ENCODE measurements at regions not wholly inside any gene's neighbourhood (a gene's known extent, or its start where the extent isn't known, plus 50 kb on each side); places are given as distances from the start of the nearest gene placed in this dataset.
A peak's percentile ranks its signal among the peaks of the same experiment; 100 is the strongest.

GRCh38 chr1:30229557-30229956, 493.8 kb downstream of the MATN1 start (continued):
- TF ChIP-seq ZBTB20 (CRISPR knock-in tag; IDR thresholded peaks at IDR 0.05; ENCODE audit: borderline replicate concordance, low read depth): no peak
- no peak for TF ChIP-seq ZNF652 (CRISPR knock-in tag; IDR thresholded peaks at IDR 0.05; ENCODE audit: borderline replicate concordance, low read depth)
- TF ChIP-seq RBFOX2 (IDR thresholded peaks at IDR 0.05; ENCODE audit: low read depth, low read length): no peak
- TF ChIP-seq CREB1 (IDR thresholded peaks at IDR 0.05): no peak
- no peak for TF ChIP-seq CREB1 (CRISPR knock-in tag; IDR thresholded peaks at IDR 0.05)
- no peak for TF ChIP-seq ZHX1 (CRISPR knock-in tag; IDR thresholded peaks at IDR 0.05; ENCODE audit: low read depth)
- TF ChIP-seq SSRP1 (CRISPR knock-in tag; IDR thresholded peaks at IDR 0.05): no peak
- no peak for TF ChIP-seq TMF1 (CRISPR knock-in tag; IDR thresholded peaks at IDR 0.05; ENCODE audit: low read depth)
- no peak for TF ChIP-seq HNRNPH1 (optimal IDR thresholded peaks at IDR 0.05; ENCODE audit: low read depth, low read length)
- no peak for TF ChIP-seq ZFP82 (CRISPR knock-in tag; IDR thresholded peaks at IDR 0.05; ENCODE audit: borderline replicate concordance)
- TF ChIP-seq ZNF264 (CRISPR knock-in tag; IDR thresholded peaks at IDR 0.05): peak; percentile 71; the same call in 1 of the 2 replicates
- no peak for TF ChIP-seq STAT6 (CRISPR knock-in tag; IDR thresholded peaks at IDR 0.05; ENCODE audit: borderline replicate concordance)
- no peak for TF ChIP-seq STAT5B (CRISPR knock-in tag; IDR thresholded peaks at IDR 0.05)
- TF ChIP-seq ZNF136 (CRISPR knock-in tag; IDR thresholded peaks at IDR 0.05; ENCODE audit: low read depth): no peak
- TF ChIP-seq SMARCC2 (IDR thresholded peaks at IDR 0.05): no peak
- TF ChIP-seq SMC3 (IDR thresholded peaks at IDR 0.05; ENCODE audit: low read length): peak; percentile 12; the same call in 1 of the 2 replicates
- no peak for TF ChIP-seq CCDC6 (CRISPR knock-in tag; IDR thresholded peaks at IDR 0.05)
- TF ChIP-seq ZNF317 (CRISPR knock-in tag; IDR thresholded peaks at IDR 0.05): peak; percentile 85
- no peak for TF ChIP-seq ZEB1 (IDR thresholded peaks at IDR 0.05; ENCODE audit: insufficient replicate concordance, low read depth)
- TF ChIP-seq ZNF430 (CRISPR knock-in tag; IDR thresholded peaks at IDR 0.05): no peak
- TF ChIP-seq GMEB2 (CRISPR knock-in tag; IDR thresholded peaks at IDR 0.05; ENCODE audit: low read depth): no peak
- TF ChIP-seq POLR2AphosphoS5 (IDR thresholded peaks at IDR 0.05; ENCODE audit: low read depth, low read length): no peak
- TF ChIP-seq KLF16 (CRISPR knock-in tag; IDR thresholded peaks at IDR 0.05): no peak
- no peak for TF ChIP-seq SRF (IDR thresholded peaks at IDR 0.05; ENCODE audit: low read depth, low read length)
- TF ChIP-seq MTERF4 (CRISPR knock-in tag; IDR thresholded peaks at IDR 0.05): no peak
- no peak for TF ChIP-seq DNMT1 (CRISPR knock-in tag; IDR thresholded peaks at IDR 0.05)
- no peak for TF ChIP-seq SPEN (CRISPR knock-in tag; IDR thresholded peaks at IDR 0.05; ENCODE audit: low read depth)
